ENCODE measurements at regions not wholly inside any gene's neighbourhood (a gene's known extent, or its start where the extent isn't known, plus 50 kb on each side); places are given as distances from the start of the nearest gene placed in this dataset.

DNA sequence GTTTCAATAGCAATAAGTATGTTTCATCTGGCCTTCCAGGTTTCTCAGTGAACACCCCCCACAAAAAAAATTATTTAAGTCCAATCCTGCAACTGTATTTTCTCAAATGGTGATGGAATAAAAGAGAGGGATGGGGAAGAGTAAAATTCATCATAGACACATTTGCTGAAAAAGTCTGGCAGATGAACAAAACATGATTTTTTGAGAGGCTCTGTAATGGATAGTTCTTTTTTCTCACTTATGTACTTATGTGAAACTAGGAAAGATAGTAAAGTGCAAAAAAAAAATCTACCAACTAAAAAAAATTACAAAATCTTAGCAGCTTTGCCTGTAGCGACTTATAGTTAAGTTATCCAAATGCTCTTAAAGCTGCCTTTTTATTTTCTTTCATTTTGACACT, 412.4 kb downstream of the FOXG1 start:
- no peak for TF ChIP-seq EZH2phosphoT487 (IDR thresholded peaks at IDR 0.05; ENCODE audit: low read depth)
- TF ChIP-seq, protein P1, sequence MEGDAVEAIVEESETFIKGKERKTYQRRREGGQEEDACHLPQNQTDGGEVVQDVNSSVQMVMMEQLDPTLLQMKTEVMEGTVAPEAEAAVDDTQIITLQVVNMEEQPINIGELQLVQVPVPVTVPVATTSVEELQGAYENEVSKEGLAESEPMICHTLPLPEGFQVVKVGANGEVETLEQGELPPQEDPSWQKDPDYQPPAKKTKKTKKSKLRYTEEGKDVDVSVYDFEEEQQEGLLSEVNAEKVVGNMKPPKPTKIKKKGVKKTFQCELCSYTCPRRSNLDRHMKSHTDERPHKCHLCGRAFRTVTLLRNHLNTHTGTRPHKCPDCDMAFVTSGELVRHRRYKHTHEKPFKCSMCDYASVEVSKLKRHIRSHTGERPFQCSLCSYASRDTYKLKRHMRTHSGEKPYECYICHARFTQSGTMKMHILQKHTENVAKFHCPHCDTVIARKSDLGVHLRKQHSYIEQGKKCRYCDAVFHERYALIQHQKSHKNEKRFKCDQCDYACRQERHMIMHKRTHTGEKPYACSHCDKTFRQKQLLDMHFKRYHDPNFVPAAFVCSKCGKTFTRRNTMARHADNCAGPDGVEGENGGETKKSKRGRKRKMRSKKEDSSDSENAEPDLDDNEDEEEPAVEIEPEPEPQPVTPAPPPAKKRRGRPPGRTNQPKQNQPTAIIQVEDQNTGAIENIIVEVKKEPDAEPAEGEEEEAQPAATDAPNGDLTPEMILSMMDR (IDR thresholded peaks at IDR 0.05; ENCODE audit: low read depth, low read length) = no peak

Data from OCI-LY3 (cell line).